K562 (cell line): ENCODE measurements at regions not wholly inside any gene's neighbourhood (a gene's known extent, or its start where the extent isn't known, plus 50 kb on each side); places are given as distances from the start of the nearest gene placed in this dataset.
A peak's percentile ranks its signal among the peaks of the same experiment; 100 is the strongest.
"Not testable (repeated sequence)": the region's sequence is repeated elsewhere in the genome, so short reads cannot be mapped to it uniquely, and the experiment has no call there.

ENCODE experiments used
- ATAC-seq: fragments of 200-7000 bp; cut with Tn5 transposase; 3 replicates; pipeline ENCODE4 v1.9.1; 2020; ENCODE audit warnings: moderate library complexity
- BruUV-seq: library from RNA; stranded (reverse); fragments of 400-500 nt; replicated peaks from 2 replicates; lab custom pipeline; 2021; lab: Mats Ljungman, UMichigan
- CTCF ChIA-PET: fragments of 300-600 bp; formaldehyde crosslinking; extraction: SDS; loops from one replicate; lab custom pipeline; 2021; ENCODE audit warnings: low intra/inter-chr PET ratio; lab: Yijun Ruan, JAX
- POLR2A ChIA-PET: fragments of 300-600, 350-650 bp; sonication (Branson Sonifier 250); formaldehyde crosslinking; extraction: SDS; loops from one replicate; lab custom pipeline; 2021; ENCODE audit warnings: antibody characterized with exemption, inconsistent platforms; lab: Yijun Ruan, JAX
- DNase-seq, 4 experiments: peaks; one replicate each; pipeline versions ENCODE4 v3.0.0 to v3.0.0-alpha.2; 2011 to 2018; ENCODE audit warnings: low spot score in 3 of 4, mixed read lengths in 3 of 4; ENCODE audit errors: extremely low read depth in 1 of 4
- FAIRE-seq: peaks from 2 replicates; lab custom pipeline; 2011; peaks lifted over from hg19 to GRCh38; lab: Jason Lieb, UNC
- H2AFZ ChIP-seq: 2 replicates; pipeline ENCODE4 v1.6.0; 2011; ENCODE audit warnings: low read depth, low read length, control low read depth, inconsistent platforms
- H3K27ac ChIP-seq: fragments of 200-600 bp; 3 replicates; pipeline ENCODE4 v1.8.0; 2011; ENCODE audit warnings: low read depth, mild to moderate bottlenecking, control low read depth, inconsistent platforms, low read length, moderate library complexity, mixed read lengths; ENCODE audit errors: extremely low read depth
- H3K27me3 ChIP-seq, 2 experiments: fragments of 300-600 bp in 1 of 2; 2 replicates in 1 of 2; 3 replicates in 1 of 2; pipeline versions ENCODE4 v1.6.0 to v1.8.0; 2011; ENCODE audit warnings: inconsistent platforms in 2 of 2, low read length in 2 of 2, mild to moderate bottlenecking in 1 of 2, mixed read lengths in 1 of 2, moderate library complexity in 1 of 2; ENCODE audit not compliant: control insufficient read depth in 2 of 2, insufficient read depth in 2 of 2
- H3K36me3 ChIP-seq: fragments of 300-600 bp; 3 replicates; pipeline ENCODE4 v1.8.0; 2011; ENCODE audit warnings: mild to moderate bottlenecking, low read length, inconsistent platforms; ENCODE audit not compliant: control insufficient read depth, insufficient read depth
- H3K4me1 ChIP-seq, 2 experiments: fragments of 200-600 bp in 1 of 2; replicated peaks in 1 of 2; 2 replicates in 1 of 2; 3 replicates in 1 of 2; pipeline versions ENCODE4 v1.5.1 to v1.8.0; 2011; ENCODE audit warnings: inconsistent platforms in 2 of 2, low read length in 2 of 2, mild to moderate bottlenecking in 1 of 2, mixed read lengths in 1 of 2, moderate library complexity in 1 of 2; ENCODE audit not compliant: control insufficient read depth in 2 of 2, insufficient read depth in 2 of 2
- H3K4me2 ChIP-seq: 2 replicates; pipeline ENCODE4 v1.6.1; 2011; ENCODE audit warnings: low read length, control low read depth, inconsistent platforms, mixed read lengths; ENCODE audit not compliant: insufficient read depth
- H3K4me3 ChIP-seq: fragments of 200-600 bp; sonication (generic), shearing (Covaris generic); 2 replicates; pipeline ENCODE4 v1.5.1; 2016; ENCODE audit warnings: control low read depth, inconsistent platforms
- H3K79me2 ChIP-seq: fragments of 200-600 bp; 3 replicates; pipeline ENCODE4 v1.8.0; 2011; ENCODE audit warnings: low read length, inconsistent platforms; ENCODE audit not compliant: control insufficient read depth, insufficient read depth
- H3K9ac ChIP-seq, 2 experiments: 2 replicates each; pipeline versions ENCODE4 v1.6.0 to v1.6.1; 2011; ENCODE audit warnings: low read depth in 2 of 2, low read length in 2 of 2, control low read depth in 1 of 2, inconsistent platforms in 1 of 2, mild to moderate bottlenecking in 1 of 2, mixed read lengths in 1 of 2; ENCODE audit not compliant: insufficient read depth in 1 of 2
- H3K9me1 ChIP-seq: one replicate; pipeline ENCODE4 v1.6.0; 2011; ENCODE audit warnings: inconsistent platforms, mild to moderate bottlenecking, low read length, moderate library complexity; ENCODE audit not compliant: control insufficient read depth, insufficient read depth
- H3K9me3 ChIP-seq: replicated peaks from 2 replicates; pipeline ENCODE4 v1.5.1; 2011; ENCODE audit warnings: low read depth, low read length, inconsistent platforms; ENCODE audit not compliant: control insufficient read depth, insufficient read depth
- H4K20me1 ChIP-seq: replicated peaks from 2 replicates; pipeline ENCODE4 v1.6.1; 2011; ENCODE audit warnings: low read length, inconsistent platforms, mixed read lengths; ENCODE audit not compliant: control insufficient read depth, insufficient read depth
- CBFB ChIP-seq: sonication (generic); formaldehyde crosslinking; IDR thresholded peaks from 2 replicates; pipeline ENCODE4 v1.4.0; 2020; ENCODE audit warnings: mild to moderate bottlenecking, missing genetic modification reagents
- HDAC2 ChIP-seq: fragments of 450-650 bp; IDR thresholded peaks from 2 replicates; pipeline ENCODE4 v1.6.1; 2016; ENCODE audit warnings: mild to moderate bottlenecking
- MCM7 ChIP-seq, 2 experiments: fragments of 450-650 bp; IDR thresholded peaks; 2 replicates each; pipeline ENCODE4 v1.6.1; 2016 to 2018
- TAF9B ChIP-seq: fragments of 450-650 bp; IDR thresholded peaks from 2 replicates; pipeline ENCODE4 v1.6.1; 2018; ENCODE audit warnings: mild to moderate bottlenecking; ENCODE audit not compliant: partially characterized antibody
- ZC3H4 ChIP-seq: sonication (generic); formaldehyde crosslinking; IDR thresholded peaks from 2 replicates; pipeline ENCODE4 v1.9.0; 2021; ENCODE audit warnings: missing genetic modification reagents, borderline replicate concordance
- ZNF277 ChIP-seq: fragments of 250-450 bp; sonication (Bioruptor Pico); IDR thresholded peaks from 2 replicates; pipeline ENCODE4 v1.8.0; 2022; ENCODE audit warnings: inconsistent platforms, mild to moderate bottlenecking, moderate library complexity, borderline replicate concordance
- ZNF707 ChIP-seq: fragments of 250-450 bp; sonication (Bioruptor Pico); conservative IDR thresholded peaks from 2 replicates; pipeline ENCODE4 v1.8.0; 2022; ENCODE audit warnings: inconsistent platforms, mild to moderate bottlenecking, moderate library complexity
- WGBS: fragments of 100-300 bp; shearing (Covaris generic); methylation state at CpG from one replicate; pipeline ENCODE4 v1.1.6; 2016; ENCODE audit warnings: low coverage, mixed read lengths; ENCODE audit not compliant: insufficient coverage; ENCODE audit errors: missing lambda C conversion rate; 5-methylcytosine and 5-hydroxymethylcytosine counted together
- in situ Hi-C: fragments of 300-500 bp; cut with MboI; formaldehyde crosslinking; loops from 4 replicates; pipeline ENCODE4 v1.15.0; 2018; ENCODE audit warnings: inconsistent platforms, mixed read lengths
- intact Hi-C: fragments of 100-400 bp; cut with micrococcal nuclease; formaldehyde crosslinking; loops from 2 replicates; pipeline ENCODE4 v1.14.2; 2022
- TF ChIP-seq, protein P1 (sequence below): fragments of 250-450 bp; sonication (Bioruptor Pico); IDR thresholded peaks from 2 replicates; pipeline ENCODE4 v1.8.0; 2022; ENCODE audit warnings: moderate library complexity, mild to moderate bottlenecking, inconsistent platforms

DNA sequence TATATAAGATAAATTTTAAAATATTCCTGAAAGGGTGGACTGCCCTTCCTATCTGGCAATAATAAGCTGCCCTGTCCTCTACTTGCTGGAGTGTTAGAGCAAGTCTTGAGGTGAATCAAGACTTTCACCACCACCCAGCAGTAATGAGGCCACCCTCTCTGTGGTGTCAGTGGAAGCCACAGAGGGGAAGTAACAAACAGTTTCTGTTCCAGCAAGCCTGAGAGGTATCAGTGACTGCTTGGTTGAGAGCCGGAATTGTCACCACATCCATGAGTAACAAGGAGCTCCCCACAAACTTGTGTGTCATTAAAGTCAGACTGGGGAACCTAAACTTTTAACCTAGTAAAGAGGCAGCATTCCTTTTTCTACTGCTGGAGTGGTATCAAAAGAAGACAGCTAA lies 532.7 kb upstream of the SPRY2 start:
- no peaks in the 10 kb centered on the region for H3K4me1 ChIP-seq
- H4K20me1 ChIP-seq = no peaks in the 10 kb centered on the region
- H3K4me2 ChIP-seq = no peak overlapping the region
- H3K9me1 ChIP-seq = no peaks in the 10 kb centered on the region
- in situ Hi-C loops = no loop called here
- H3K79me2 ChIP-seq = no peaks in the 10 kb centered on the region
- BruUV-seq = no TSS peak
- ChIA-PET POLR2A (no interaction called here), CTCF (interaction anchor here (0.5 kb wide), 1 partner anchor 27 kb away, joined by 3 read pairs; no protein-coding TSS in a partner anchor)
- no peak overlapping the region for H3K4me3 ChIP-seq
- ATAC-seq = no peak
- no peak for FAIRE-seq
- no peak overlapping the region for H2AFZ ChIP-seq
- H3K27me3 ChIP-seq = no peaks in the 10 kb centered on the region
- TF ChIP-seq CBFB (no peak), ZC3H4 (no peak), HDAC2 (no peak), TAF9B (no peak)
- DNase-seq = no peak
- no peaks in the 10 kb centered on the region for H3K36me3 ChIP-seq
- H3K27ac ChIP-seq = no peak overlapping the region
- no peak overlapping the region for H3K9ac ChIP-seq
- intact Hi-C loops = no loop called here
- no peaks in the 10 kb centered on the region; the same call in 1 of the 2 replicates for H3K9me3 ChIP-seq
- WGBS = 0% methylated on average over 1 of the region's 1 CpG

DNA sequence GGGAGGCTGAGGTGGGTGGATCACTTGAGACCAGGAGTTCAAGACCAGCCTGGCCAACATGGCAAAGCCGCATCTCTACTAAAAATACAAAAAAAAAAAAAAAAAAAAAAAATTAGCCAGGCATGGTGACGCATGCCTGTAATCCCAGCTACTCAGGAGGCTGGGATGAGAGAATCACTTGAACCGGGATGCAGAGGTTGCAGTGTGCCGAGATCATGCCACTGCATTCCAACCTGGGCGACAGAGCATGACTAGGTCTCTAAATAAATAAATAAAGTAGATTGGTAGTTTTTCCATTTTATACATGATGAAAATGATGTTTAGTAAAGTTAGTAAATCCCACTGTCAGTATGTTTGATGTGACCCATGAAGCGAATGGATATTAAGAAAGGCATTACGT lies 531.0 kb upstream of the SPRY2 start:
- ATAC-seq, H3K79me2 ChIP-seq, H3K36me3 ChIP-seq, H3K9me1 ChIP-seq, H3K4me1 ChIP-seq, H3K9me3 ChIP-seq, FAIRE-seq, H3K9ac ChIP-seq, H3K27me3 ChIP-seq, in situ Hi-C loops, BruUV-seq, H3K4me3 ChIP-seq, H3K27ac ChIP-seq, H2AFZ ChIP-seq, intact Hi-C loops, CTCF ChIA-PET, DNase-seq, H4K20me1 ChIP-seq, H3K4me2 ChIP-seq: not testable (repeated sequence)
- POLR2A ChIA-PET = interaction anchor here (0.6 to 1.0 kb wide), 3 partner anchors 9 to 354 kb away, joined by 3 to 4 read pairs (median 3); no protein-coding TSS in a partner anchor
- TF ChIP-seq ZNF707 (CRISPR knock-in tag) (0 out of 2 replicates have a peak, but pooled peaks have one; percentile 5), MCM7 (IDR thresholded peaks at IDR 0.05) (0 out of 4 replicates have a peak, but pooled peaks of 1 of the 2 experiments have one; percentile 19), ZNF277 (0 out of 2 replicates have a peak, but pooled peaks have one; percentile 11)
- TF ChIP-seq, protein P1, sequence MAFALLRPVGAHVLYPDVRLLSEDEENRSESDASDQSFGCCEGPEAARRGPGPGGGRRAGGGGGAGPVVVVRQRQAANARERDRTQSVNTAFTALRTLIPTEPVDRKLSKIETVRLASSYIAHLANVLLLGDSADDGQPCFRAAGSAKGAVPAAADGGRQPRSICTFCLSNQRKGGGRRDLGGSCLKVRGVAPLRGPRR (CRISPR knock-in tag) = 0 out of 2 replicates have a peak, but pooled peaks have one; percentile 16
- WGBS = under 1% methylated on average over 7 of the region's 7 CpGs
